ENCODE measurements at regions not wholly inside any gene's neighbourhood (a gene's known extent, or its start where the extent isn't known, plus 50 kb on each side); places are given as distances from the start of the nearest gene placed in this dataset.
A peak's percentile ranks its signal among the peaks of the same experiment; 100 is the strongest.
"Not testable (repeated sequence)": the region's sequence is repeated elsewhere in the genome, so short reads cannot be mapped to it uniquely, and the experiment has no call there.

- DNase-seq (ENCODE audit: low read depth), result no peak
Measured at GRCh38 chr10:26355241-26355640, 82.9 kb upstream of the APBB1IP start.

DNA sequence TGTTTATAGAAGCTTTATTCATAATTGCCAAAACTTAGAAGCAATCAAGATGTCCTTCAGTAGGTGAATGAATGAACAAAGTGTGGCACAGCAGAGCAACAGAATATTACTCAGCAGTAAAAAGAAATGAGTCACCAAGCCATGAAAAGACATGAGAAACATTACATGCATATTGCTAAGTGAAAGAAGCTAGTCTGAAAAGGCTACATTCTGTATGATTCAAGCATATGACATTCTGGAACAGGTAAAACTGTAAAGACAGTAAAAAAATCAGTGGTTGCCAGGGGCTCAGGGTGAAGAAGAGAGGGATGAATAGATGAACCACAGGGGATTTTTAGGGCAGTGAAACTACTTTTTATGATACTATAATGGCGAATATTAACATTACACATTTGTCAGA, 80.9 kb upstream of the APBB1IP start:
- no peak for DNase-seq (ENCODE audit: low read depth)

DNA sequence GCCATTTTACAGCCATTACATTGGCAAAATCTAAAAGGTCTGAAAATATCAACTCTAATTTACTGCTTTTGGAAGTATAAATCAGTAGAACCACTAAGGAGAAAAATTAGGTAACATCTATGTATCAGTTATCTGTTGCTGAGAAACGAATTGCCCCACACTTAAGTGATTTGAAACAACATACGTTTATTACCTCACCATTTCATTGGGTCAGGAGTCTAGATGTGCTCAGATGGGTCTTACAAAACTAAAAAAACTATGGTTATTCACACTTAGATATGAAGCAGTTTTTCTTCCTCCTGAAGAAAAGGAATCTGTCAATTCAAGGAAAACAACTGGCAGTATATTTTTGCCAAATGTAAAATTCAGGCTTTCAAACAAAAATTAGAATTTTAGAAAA, 80.1 kb upstream of the APBB1IP start:
- no peak for DNase-seq (ENCODE audit: low read depth)

DNA sequence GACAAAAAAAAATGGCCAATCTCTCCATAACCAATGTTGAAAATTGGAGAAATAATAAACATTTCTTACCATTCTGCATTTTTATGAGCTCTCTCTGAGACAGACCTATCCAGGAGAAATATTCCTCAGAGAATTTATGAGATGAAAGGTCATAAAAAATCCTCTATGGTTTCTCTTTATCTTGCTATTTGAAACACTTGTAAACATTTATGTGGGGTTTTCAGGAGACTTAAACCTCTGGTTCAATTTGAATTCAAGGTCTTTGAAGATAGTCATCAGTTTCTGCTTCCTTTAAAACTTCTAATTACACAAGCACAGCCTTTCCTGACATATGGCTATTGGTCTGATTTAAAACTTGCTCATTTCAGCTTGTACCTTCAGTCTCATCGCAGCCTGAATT, 78.5 kb upstream of the APBB1IP start:
- no peak for DNase-seq (ENCODE audit: low read depth)

DNA sequence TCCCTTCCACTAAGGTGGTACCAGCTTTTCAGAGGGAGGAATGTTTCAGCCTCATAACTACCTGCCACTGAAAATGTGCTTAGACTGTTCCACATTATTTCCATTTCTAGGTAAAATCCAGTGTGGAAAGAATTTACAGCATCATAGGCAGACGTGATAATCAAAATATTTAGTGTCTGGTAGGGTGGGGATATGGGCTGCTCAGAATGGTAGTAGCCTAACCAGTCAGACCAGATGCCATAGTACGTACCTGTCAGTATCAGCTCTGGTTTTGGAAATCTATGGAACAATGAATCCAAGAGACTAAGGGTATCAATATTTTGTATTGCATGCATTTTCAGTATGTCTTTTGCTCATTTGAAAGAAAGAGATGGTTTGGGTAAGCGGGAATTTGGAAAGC, 76.8 kb upstream of the APBB1IP start:
- no peak for DNase-seq (ENCODE audit: low read depth)

DNA sequence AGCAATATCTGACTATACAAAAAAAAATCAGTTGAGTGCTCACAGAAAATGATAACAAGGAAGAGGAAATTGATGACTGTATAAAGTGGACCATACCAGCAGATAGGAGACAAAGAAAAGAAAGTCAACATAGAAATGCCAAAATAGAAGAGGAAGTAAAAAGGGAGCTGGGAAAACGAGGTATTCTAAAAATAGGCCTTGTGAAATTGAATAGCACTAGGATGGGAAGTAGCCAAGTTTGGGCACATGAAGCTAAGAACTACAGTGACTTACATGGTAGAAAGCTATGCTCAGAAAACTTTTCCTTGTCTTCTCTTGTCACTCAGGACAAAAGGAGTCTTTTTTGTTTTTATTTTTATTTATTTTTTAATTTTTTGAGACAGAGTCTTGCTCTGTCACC, 76.2 kb upstream of the APBB1IP start:
- DNase-seq (ENCODE audit: low read depth), result no peak

- no peak for DNase-seq (ENCODE audit: low read depth)
Measured at GRCh38 chr10:26365681-26366358, 72.3 kb upstream of the APBB1IP start.

- DNase-seq (ENCODE audit: low read depth), result not testable (repeated sequence)
Measured at GRCh38 chr10:26367035-26367434, 71.1 kb upstream of the APBB1IP start.

GRCh38 chr10:26367771-26368170, 70.4 kb upstream of the APBB1IP start:
- peak; percentile 14 for DNase-seq (ENCODE audit: low read depth)

DNA sequence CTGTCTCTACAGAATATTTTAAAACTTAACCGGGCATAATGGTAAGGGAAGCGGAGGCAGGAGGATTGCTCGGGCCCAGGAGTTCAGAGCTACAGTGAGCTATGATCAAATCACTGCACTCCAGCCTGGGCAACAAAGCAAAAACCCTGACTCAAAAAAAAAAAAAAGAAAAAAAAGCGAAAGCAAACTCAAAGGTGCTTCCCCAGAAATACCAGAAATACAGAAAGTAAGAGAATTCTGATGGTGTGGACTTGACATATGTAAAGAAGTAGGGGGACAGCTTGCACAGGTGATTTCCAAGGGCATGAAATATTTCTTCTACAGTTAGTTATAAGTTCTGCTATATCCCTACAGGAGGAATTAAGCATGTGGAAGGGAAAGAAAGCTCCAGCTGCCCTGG, 69.7 kb upstream of the APBB1IP start:
- DNase-seq (ENCODE audit: low read depth), result no peak

DNA sequence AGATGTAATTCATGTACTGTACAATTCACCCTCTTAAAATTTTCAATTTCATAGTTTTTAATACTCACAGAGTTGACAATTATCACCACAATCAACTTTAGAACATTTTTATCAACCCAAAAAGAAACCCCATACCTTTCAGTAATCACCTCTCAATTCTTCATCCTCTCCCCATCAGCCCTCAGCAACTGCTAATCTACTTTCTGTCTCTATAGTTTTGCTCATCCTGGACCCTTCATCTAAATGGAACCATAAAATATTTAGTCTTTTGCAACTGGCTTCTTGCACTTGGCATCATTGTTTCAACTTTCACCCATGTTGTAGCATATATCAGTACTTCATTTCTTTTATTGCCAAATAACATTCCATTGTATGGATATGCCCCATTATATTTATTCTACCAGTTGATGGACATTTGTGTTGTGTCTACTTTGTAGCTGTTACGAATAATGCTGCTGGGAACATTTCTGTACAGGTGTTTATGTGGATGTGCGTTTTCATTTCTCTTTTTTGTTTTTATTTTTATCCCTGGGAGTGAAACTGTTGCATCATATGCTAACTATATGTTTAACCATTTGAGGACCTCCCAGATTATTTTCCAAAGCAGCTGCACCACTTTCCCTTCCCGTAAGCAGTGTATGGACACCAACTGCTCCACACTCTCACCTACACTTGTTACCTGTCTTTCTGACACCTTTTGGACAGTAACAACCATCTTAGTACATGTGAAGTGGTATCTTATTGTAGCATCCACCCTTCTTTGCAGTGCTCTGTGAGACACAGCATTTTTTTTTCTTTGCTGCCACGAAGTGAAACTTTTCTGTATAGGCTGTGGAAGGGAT, 65.4 kb upstream of the APBB1IP start:
- DNase-seq (ENCODE audit: low read depth), result no peak

GRCh38 chr10:26374426-26374825, 63.7 kb upstream of the APBB1IP start:
- no peak for DNase-seq (ENCODE audit: low read depth)

GRCh38 chr10:26377224-26377810, 60.8 kb upstream of the APBB1IP start:
- not testable (repeated sequence) for DNase-seq (ENCODE audit: low read depth)

DNA sequence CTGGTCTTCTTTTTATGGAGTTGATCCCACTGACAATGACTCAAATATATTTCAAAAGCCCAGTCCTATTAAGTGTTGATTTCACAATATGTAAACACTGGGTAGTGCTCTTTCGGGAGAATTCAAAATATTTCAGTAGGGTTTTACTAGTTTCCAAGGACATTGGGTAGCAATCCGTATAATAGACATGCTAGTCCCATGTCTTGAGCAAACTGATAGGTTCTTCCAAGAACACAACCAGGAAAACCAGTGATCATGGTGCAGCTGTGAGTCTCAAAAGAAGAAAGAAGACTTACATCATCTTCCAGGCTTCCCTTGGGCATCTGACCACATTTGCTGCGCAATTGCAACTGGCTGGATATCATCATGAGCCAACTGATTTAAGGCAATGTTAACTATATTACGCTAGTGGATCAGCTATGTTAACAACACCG, 59.3 kb upstream of the APBB1IP start:
- no peak for DNase-seq (ENCODE audit: low read depth)

DNA sequence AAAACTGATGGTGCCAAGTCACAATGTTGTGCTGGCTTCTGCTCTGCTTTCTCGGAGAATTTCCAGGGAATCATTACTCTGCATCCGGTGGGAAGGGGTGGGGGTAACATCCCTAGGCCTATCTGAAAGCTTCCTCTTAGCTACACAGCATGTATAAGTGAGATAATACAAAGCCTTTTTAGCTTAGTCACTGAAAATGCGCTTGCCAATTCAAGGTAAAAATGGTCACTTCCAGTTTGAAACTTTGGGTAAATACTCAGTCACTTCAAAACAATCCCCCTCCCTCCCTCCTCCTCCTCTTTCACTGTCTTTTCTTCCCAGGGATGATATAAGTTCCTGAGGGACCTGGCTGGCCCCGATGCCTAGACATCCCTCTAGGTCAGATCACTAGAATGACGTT, 57.3 kb upstream of the APBB1IP start:
- DNase-seq (ENCODE audit: low read depth), result no peak

DNA sequence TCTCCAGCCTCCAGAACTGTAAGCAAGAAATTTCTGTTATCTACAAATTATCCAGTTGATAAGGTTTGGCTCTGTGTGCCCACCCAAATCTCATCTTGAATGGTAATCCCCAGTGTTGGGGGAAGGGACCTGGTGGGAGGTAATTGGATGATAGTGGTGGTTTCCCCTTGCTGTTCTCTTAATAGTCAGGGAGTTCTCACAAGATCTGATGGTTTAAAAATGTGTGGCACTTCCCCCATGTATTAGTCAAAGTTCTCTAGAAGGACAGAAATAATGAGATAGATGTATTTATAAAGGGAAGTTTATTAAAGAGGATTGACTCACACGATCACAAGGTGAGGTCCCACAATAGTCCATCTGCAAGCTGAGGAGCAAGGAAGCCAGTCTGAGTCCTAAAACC, 56.2 kb upstream of the APBB1IP start:
- no peak for DNase-seq (ENCODE audit: low read depth)

GRCh38 chr10:26384600-26384999, 53.5 kb upstream of the APBB1IP start:
- no peak for DNase-seq (ENCODE audit: low read depth)

GRCh38 chr10:26385443-26385842, 52.7 kb upstream of the APBB1IP start:
- no peak for DNase-seq (ENCODE audit: low read depth)

DNA sequence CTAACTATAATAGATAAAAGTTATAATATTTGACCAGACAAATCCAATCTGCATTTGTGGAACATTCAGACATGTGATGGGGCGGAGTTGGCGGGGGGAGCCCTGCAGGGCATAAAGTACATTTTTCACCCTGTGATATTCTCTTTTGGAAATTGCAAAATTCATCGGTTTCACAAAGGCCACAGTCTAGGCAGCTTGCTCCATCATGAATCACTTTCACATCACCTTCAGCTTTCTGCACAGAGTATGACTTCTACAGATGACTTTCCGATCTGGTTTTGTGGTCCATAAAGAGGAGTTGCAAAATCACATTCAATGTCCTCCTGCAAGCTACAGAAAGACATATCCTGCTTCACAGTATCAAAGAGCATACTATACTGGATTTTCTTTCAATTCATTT, 51.4 kb upstream of the APBB1IP start:
- no peak for DNase-seq (ENCODE audit: low read depth)

Data from activated T-cell treated with anti-CD3 and anti-CD28 coated beads for 48 hours (primary cell).